GM18498 (cell line): ENCODE measurements at regions not wholly inside any gene's neighbourhood (a gene's known extent, or its start where the extent isn't known, plus 50 kb on each side); places are given as distances from the start of the nearest gene placed in this dataset.
A peak's percentile ranks its signal among the peaks of the same experiment; 100 is the strongest.
"Not testable (repeated sequence)": the region's sequence is repeated elsewhere in the genome, so short reads cannot be mapped to it uniquely, and the experiment has no call there.

Experiments used
- ATAC-seq: cut with Tn5 transposase; IDR thresholded peaks from one replicate; pipeline ENCODE4 v1.9.1; 2021; ENCODE audit warnings: mild to moderate bottlenecking, moderate library complexity; ENCODE audit not compliant: unreplicated experiment

DNA sequence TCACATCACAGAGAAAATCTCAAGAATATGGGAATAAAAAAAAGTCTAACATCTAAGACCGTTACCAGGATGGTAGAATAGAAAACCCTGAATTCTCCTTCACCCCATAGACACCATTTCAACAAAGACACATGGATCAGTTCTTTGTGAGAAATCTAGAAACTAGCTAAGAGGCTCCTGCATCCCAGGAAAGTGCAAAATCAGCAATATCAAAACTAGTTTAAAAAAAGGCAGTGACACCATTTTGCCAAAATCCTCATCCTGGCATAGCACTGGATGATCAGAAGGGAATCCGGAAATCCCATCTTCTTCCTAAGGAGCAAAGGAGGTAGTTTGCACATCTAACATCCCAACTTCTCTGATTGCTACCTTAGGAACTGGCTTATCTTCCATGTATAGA, 88.9 kb upstream of the MAGEE2 start:
- ATAC-seq: no peak

DNA sequence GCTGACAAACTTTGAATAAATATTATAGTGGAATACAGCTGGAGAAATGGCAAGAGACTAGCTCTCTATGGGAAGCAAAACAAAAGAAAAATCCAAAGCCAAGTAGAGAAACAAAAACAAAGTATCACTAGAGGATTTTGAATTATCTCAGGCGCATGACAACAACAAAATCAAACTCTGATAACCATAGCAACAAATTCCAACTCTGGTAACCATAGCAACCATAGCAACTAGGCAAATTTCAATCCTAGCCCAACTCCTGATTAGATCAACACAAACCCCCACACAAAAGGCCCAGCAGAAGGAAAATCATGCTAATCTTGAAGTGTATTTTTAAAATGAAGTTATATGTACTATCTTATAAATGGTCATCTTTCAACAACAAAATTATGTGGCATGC, 98.4 kb upstream of the MAGEE2 start:
- no peak for ATAC-seq

DNA sequence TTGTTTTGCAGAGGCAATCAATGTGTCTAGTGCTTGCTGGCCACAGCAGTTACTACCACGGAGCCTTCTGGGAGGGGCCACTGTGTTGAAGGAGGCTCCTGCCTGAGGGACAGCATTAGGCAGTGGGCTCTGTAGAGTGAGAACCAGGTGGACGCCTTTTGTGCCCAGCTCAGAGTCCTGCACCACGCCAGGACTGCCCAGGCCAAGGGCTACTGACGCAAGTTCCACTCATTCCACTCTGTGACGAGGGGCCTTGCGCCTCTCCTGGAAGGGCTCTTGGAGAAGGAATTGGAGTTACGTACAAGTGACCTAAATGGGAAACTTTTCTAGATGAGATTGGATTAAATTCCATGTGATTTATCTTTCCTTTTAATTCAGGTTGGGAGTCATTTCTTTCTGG, 102.8 kb upstream of the MAGEE2 start:
- no peak for ATAC-seq

DNA sequence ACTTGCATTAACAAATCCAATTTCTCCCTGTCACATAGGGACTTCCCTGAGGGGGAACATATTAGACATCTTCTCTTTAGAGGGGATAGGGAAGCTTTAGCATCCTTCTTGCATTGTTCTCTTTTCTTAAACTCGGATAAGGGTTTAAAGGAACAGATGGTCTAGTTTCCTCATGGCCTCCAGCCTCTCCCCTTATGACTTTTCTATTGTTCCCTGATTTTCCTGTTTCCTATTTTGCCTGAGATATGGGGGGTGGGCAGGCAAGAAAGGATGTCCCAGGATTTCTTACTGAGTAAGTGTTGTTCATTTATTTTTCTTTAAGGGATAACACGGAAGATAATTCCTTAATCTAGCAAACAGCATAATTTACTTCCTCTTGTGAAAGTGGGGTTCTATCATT, 107.7 kb upstream of the MAGEE2 start:
- ATAC-seq: no peak

DNA sequence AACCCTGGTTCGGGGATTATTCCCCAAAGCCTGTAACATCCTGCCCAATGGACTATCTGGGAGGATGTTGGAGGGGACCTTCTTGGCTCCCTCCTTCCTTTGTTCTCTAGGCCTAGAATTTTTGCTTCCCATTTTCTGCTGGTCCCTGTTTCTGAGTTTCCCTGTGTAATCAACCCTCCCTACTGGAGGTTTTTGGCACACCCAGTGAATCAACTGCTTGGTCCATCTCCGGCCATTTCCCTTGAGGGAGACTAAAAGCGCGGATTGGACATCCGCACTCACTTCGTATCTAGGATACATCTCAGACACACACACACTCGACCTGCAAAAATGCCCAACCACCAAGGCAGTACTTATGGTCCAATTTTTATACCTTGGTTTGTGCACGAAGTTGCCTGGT, 108.2 kb upstream of the MAGEE2 start:
- ATAC-seq: no peak

DNA sequence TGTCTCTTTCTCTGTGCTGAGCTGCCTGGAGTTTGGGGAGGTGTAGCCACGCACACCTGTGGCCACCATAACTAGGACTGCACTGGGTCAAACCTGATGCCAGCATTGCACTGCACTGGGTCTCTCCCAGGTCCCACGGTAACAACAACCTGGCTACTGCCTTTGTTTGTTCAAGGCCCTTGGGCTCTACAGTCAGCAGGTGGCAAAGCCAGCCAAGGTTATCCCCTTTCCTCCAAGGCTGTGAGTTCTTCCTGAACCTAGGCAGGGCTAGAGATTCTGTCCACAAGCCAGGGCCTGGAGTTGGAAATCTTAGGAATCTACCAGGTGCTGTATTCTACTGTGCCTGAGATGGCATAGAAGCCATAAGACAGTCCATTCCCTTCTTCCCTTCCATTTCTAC, 126.7 kb upstream of the MAGEE2 start:
- ATAC-seq: no peak

DNA sequence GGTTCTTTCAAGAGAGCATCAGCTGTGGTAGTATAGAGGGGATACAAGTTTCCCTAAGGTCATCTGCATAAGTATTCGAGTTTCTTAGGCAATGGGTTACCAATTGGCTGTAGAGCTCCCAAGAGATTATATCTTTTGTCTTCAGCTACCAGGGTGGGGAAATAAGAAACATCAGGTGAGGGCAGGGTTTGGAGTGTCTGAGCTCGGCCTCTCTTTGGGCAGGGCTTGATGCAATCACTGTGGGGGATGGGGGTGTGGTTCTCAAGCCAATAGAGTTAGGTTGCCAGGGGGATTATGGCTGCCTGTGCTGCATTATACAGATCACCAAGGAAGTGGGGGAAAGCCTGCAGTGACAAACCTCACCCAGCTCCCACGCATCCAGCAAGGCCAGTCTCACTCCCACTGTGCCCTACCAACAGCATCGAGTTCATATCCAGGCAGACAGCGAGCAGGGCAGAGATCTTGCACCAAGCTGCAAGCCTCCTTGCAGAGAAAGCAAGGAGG, 172.1 kb upstream of the MAGEE2 start:
- ATAC-seq: no peak

DNA sequence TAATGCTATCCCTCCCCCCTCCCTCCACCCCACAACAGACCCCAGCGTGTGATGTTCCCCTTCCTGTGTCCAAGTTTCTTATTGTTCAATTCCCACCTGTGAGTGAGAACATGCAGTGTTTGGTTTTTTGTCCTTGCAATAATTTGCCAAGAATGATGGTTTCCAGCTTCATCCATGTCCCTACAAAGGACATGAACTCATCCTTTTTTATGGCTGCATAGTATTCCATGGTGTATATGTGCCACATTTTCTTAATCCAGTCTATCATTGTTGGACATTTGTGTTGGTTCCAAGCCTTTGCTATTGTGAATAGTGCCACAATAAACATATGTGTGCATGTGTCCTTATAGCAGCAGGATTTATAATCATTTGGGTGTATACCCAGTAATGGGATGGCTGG, 176.3 kb upstream of the MAGEE2 start:
- ATAC-seq: not testable (repeated sequence)

DNA sequence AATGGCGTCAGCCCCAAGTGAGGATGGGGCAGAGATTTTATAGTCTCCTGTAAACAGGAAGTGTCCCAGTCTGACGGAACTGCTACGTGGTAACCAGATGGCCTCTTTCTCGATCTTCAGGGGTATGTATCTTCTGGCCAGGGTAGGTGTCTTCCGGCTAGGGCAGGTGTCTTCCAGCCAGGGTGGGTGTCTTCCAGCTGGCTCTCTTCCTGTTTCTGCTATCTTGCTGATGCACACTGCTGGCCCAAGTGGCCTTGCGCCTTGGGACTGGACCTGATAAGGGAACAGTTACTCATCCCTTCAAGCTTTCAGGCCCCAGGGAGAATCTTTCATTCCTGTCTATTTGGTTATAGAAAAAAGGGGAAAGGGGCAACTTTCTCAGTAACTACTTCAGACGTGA, 178.7 kb upstream of the MAGEE2 start:
- ATAC-seq: no peak

DNA sequence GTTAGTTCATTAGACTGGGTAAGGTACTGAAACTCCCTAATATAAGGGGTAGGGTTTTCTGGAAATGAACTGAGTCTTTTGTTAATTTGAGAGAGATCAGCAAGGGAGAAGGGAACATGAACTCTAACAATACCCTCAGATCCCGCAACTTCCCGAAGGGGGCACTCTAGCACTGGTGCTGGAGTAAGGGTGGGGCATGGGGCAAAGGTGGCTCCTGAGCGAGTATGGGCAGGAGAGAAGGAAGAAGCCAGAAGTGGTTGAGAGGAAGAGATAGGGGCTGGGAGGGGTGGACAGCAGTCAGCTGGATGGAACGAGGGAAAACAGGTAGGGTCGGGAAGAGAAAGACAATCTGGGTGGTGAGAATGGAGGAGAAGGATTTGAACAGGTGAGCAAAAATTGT, 183.2 kb upstream of the MAGEE2 start:
- ATAC-seq: no peak

DNA sequence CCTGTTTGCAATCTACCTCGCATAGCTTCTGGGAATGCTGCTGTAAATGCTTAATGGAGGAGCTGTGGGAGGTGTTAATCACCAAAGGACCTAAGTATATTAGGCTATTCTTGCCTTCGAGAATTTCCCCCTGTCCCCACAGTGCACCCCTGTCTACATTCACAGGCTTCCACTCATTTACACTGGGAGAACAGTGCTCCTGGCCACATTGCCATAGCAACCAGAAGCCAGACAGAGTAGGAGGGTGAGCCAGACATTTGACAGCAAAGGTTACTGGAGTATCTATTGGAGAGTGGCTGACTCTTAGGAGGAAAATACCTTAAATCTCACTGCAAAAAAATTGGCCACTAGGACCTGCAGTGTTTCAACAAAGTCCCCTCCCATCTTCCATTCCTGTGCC, 185.9 kb upstream of the PBDC1 start:
- ATAC-seq: no peak

DNA sequence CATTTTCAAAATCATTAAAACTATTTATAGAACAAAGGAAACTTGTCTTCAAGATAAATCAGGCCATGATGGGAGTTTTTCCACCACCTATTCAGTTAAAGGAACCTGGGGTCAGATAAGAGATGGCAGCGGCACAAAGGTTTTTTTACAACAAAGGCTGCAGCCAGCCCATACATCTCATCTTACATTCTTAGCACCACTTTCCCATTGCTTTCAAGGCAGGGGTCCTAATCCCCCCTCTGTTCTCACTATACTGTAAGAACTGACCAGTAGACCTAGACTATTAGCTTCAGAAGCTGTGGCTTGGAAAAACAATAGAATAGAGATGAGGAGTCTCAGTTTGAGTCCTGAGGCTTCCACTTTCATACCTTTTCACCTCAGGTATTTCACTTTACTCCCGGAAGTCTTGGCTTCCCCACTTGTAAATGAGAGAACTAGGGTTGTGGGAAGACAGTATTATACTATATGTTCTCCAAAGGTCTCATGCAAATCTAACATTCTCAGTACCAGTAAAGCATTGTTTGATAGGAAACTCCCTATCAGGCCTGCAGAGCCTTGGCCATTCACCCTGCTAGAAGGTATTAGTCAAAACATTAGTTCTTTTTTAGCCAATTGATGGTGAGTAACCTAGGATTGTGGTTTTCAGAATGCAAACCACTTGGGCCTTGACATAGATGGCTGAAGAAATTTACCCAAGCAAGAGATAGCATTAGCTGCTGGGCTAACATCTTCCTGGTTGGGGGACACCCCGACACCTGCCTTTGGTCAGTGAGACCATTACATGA, 182.9 kb upstream of the PBDC1 start:
- ATAC-seq: peak; percentile 76

DNA sequence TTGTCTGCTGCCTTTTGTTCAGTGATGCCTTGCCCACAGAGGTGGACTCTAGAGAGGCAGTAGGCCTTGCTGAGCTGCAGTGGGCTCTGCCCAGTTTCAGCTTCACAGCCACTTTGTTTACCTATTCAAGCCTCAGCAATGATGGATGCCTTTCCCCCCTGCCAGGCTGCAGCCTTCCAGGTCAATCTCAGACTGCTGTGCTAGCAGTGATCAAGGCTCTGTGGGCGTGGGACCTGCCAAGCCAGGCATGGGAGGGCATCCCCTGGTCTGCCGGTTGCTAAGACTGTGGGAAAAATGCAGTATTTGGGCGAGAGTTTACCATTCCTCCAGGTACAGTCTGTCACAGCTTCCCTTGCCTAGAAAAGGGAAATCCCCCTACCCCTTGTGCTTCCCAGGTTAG, 175.2 kb upstream of the PBDC1 start:
- ATAC-seq: no peak

DNA sequence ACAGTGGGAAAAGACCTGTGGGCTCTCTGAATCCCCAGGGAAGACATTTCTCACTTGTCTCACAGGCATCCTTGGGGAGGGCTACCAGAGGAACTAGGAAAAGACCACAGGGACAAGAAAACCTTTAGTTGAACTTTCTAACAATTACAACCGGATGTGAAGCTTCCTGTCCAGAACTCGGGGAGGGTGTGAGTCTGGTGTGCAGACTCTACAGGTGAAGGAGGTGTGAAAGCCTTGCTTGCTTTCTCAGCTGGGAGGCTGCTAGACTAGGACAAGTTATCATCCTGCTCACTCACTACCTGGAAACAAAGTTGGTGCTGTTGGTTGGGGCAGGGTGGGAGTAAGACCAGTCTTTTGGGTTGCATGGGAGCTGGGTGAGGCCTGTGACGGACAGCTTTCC, 158.5 kb upstream of the PBDC1 start:
- no peak for ATAC-seq

DNA sequence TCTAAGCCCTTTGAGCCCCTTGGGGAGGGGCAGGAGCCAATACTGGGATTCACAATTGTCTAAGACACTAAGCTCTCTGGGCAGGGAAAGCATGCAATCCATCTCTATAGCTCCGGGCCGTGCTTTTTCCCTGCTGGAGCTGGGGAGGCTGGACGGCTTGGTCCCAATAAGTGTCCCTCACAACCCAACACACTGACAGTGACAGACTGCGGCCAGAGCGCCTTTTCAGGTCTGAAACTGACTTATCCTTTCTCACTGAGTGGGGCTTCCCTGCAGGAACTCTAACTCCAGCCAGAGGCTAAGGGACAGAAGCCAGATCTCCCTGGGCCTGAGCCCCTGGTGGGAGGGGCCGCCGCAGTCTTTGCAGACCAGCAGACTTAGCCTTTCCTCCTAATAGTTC, 146.6 kb upstream of the PBDC1 start:
- no peak for ATAC-seq

DNA sequence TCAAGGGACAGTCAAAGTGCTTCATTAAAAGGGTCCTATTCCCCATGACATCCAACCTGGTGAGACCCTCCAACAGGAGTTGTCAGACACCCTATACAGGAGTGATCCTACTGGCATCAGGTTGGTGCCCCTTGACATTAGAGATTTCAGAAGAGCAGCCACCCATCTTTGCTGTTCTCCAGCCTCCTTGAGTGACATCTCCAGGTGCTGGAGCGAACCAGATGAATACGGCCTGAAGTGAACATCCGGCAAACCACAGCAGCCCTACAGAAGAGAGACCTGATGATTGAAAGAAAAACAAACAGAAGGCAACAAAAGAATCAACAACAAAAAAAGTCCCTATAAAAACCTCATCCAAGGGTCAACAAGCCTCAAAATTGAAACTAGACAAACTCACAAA, 146.1 kb upstream of the PBDC1 start:
- ATAC-seq: no peak

DNA sequence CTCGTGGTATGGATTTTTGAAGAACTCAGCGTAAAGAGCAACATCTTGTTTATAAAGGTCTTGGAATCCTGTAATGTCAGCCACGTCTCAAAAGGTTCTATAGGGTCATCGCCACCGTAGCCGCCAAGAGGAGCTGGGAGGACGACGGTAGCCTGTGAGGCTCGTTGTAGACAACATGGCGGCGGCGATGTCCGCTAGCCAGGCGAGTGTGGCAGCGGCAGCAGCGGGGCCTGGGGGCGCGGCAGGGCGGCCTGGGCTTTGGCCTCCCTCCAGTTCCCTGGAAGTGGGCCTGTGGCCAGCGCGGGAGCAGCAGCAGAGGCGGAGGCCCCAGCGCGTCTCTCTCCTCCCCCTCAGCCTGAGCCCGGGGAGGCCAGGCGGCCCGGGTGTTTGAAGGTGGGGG, 143.5 kb upstream of the PBDC1 start:
- no peak for ATAC-seq

DNA sequence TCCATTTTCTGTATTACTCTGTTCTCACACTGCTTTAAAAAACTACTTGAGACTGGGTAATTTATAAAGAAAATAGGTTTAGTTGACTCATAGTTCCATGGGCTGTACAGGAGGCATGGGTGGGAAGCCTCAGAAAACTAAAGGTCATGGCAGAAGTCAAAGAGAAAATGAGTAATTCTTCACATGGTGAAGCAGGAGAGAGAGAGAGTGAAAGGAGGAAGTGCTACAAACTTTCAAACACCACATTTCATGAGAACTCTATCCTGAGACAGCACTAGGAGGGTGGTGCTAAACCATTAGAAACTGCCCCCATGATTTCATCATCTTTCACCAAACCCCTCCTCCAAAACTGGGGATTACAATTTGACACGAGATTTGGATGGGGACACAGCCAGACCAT, 108.0 kb upstream of the PBDC1 start:
- no peak for ATAC-seq

DNA sequence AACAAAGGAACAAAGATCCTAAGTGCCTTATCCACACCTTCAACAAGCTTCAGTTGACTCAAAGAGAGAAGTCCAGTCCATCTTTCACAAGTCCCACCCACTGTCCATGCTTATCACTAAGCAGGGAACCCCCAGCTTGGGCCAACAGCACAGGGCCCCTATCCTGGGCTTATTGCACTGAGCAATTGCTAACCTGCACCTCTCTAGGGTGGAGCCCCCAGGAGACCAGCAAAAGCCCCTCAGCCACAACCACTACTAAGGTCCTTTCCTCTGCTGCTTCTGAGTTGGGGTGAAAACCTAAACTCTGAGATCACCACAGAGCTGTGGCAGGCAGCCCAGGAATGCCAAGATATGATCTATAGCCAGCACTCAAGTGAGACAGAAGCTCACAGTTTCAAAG, 96.7 kb upstream of the PBDC1 start:
- ATAC-seq: no peak

DNA sequence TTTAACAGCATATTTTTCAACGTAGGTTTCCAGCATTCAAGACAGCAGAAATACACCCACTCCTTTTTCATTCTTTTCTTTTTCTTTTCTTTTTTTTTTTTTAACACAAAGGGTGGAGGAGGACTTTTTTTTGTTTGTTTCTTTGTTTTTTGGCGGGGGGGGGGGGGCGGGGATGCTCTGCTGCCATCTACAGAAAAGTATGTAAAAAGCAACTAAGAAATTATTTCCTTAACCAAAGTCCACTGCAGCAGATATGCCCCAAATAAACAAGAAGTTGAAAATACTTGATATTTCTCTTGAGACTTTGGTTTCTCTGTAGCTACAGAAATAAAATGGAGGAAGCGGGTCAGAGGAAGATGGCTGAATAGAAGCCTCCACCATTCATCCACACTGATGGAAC, 63.2 kb upstream of the PBDC1 start:
- no peak for ATAC-seq
